ENCODE measurements at regions not wholly inside any gene's neighbourhood (a gene's known extent, or its start where the extent isn't known, plus 50 kb on each side); places are given as distances from the start of the nearest gene placed in this dataset.

- Histone ChIP-seq H3K27me3 (ENCODE audit: control insufficient read depth in 1 of 2, insufficient read depth in 1 of 2, low read length in 2 of 2) (no peaks in the 10 kb centered on the region), H2AK5ac (ENCODE audit: low read length, severe bottlenecking) (no peak overlapping the region), H3K9ac (ENCODE audit: low read length) (no peak overlapping the region), H2BK120ac (ENCODE audit: low read depth, low read length) (no peak overlapping the region), H2BK5ac (ENCODE audit: low read depth, low read length, poor library complexity, severe bottlenecking) (no peak overlapping the region), H3K4me1 (ENCODE audit: control insufficient read depth, insufficient read depth, low read depth, low read length) (no peaks in the 10 kb centered on the region), H3K79me1 (replicated peaks; ENCODE audit: low read length, poor library complexity, severe bottlenecking) (no peaks in the 10 kb centered on the region), H3K23ac (ENCODE audit: low read length in 2 of 2) (no peak overlapping the region), H2BK12ac (ENCODE audit: low read length in 2 of 2) (no peak overlapping the region), H3K36me3 (ENCODE audit: control insufficient read depth in 1 of 2, insufficient read depth in 2 of 2, low read depth in 1 of 2, low read length in 2 of 2) (no peaks in the 10 kb centered on the region), H2AFZ (ENCODE audit: low read depth, low read length) (no peak overlapping the region), H3K18ac (ENCODE audit: low read depth in 1 of 2, low read length in 2 of 2) (no peak overlapping the region), H4K91ac (ENCODE audit: low read length) (no peak overlapping the region), H3K4me2 (ENCODE audit: low read length, poor library complexity, severe bottlenecking) (no peak overlapping the region), H3K14ac (ENCODE audit: low read length in 2 of 2) (no peak overlapping the region), H2BK15ac (ENCODE audit: low read depth, poor library complexity, severe bottlenecking) (no peak overlapping the region), H3K4me3 (ENCODE audit: insufficient read depth in 1 of 2, low read depth in 1 of 2, low read length in 2 of 2) (no peak overlapping the region), H4K8ac (ENCODE audit: low read length) (no peak overlapping the region), H3K9me3 (ENCODE audit: control insufficient read depth, low read length) (peaks cover 3% of the 10 kb centered on the region), H3K27ac (ENCODE audit: low read length, poor library complexity, severe bottlenecking) (no peak overlapping the region), H3K4ac (ENCODE audit: low read depth in 1 of 2, low read length in 2 of 2) (no peak overlapping the region)
- WGBS: 87% methylated on average over 3 of the region's 6 CpGs
- DNase-seq: no peak
These were observed 1824.2 kb upstream of the TENM3 start for GRCh38 chr4:180418819-180419531.

GRCh38 chr4:180422989-180423711 lies 1820.1 kb upstream of the TENM3 start:
- no peaks in the 10 kb centered on the region for H3K36me3 ChIP-seq (ENCODE audit: control insufficient read depth in 1 of 2, insufficient read depth in 2 of 2, low read depth in 1 of 2, low read length in 2 of 2)
- no peak overlapping the region for H3K4ac ChIP-seq (ENCODE audit: low read depth in 1 of 2, low read length in 2 of 2)
- WGBS: 85% methylated on average over 3 of the region's 5 CpGs
- H3K4me1 ChIP-seq (ENCODE audit: control insufficient read depth, insufficient read depth, low read depth, low read length): no peaks in the 10 kb centered on the region
- H2BK12ac ChIP-seq (ENCODE audit: low read length in 2 of 2): no peak overlapping the region
- no peak overlapping the region for H2AFZ ChIP-seq (ENCODE audit: low read depth, low read length)
- H3K9ac ChIP-seq (ENCODE audit: low read length): no peak overlapping the region
- no peaks in the 10 kb centered on the region for H3K79me1 ChIP-seq (replicated peaks; ENCODE audit: low read length, poor library complexity, severe bottlenecking)
- no peak overlapping the region for H3K14ac ChIP-seq (ENCODE audit: low read length in 2 of 2)
- H3K23ac ChIP-seq (ENCODE audit: low read length in 2 of 2): no peak overlapping the region
- H2BK5ac ChIP-seq (ENCODE audit: low read depth, low read length, poor library complexity, severe bottlenecking): no peak overlapping the region
- no peak overlapping the region for H2AK5ac ChIP-seq (ENCODE audit: low read length, severe bottlenecking)
- no peak overlapping the region for H4K8ac ChIP-seq (ENCODE audit: low read length)
- no peak overlapping the region for H2BK15ac ChIP-seq (ENCODE audit: low read depth, poor library complexity, severe bottlenecking)
- H3K27me3 ChIP-seq (ENCODE audit: control insufficient read depth in 1 of 2, insufficient read depth in 1 of 2, low read length in 2 of 2): no peaks in the 10 kb centered on the region
- no peak overlapping the region for H3K27ac ChIP-seq (ENCODE audit: low read length, poor library complexity, severe bottlenecking)
- H3K9me3 ChIP-seq (ENCODE audit: control insufficient read depth, low read length): peaks cover 3% of the 10 kb centered on the region
- H3K18ac ChIP-seq (ENCODE audit: low read depth in 1 of 2, low read length in 2 of 2): no peak overlapping the region
- no peak overlapping the region for H3K4me2 ChIP-seq (ENCODE audit: low read length, poor library complexity, severe bottlenecking)
- no peak overlapping the region for H3K4me3 ChIP-seq (ENCODE audit: insufficient read depth in 1 of 2, low read depth in 1 of 2, low read length in 2 of 2)
- H4K91ac ChIP-seq (ENCODE audit: low read length): no peak overlapping the region
- H2BK120ac ChIP-seq (ENCODE audit: low read depth, low read length): no peak overlapping the region
- DNase-seq: no peak

GRCh38 chr4:180423712-180424057 lies 1819.5 kb upstream of the TENM3 start:
- Histone ChIP-seq H3K4me2 (ENCODE audit: low read length, poor library complexity, severe bottlenecking) (no peak overlapping the region), H4K8ac (ENCODE audit: low read length) (no peak overlapping the region), H3K4me3 (ENCODE audit: insufficient read depth in 1 of 2, low read depth in 1 of 2, low read length in 2 of 2) (no peak overlapping the region), H3K9ac (ENCODE audit: low read length) (no peak overlapping the region), H3K27me3 (ENCODE audit: control insufficient read depth in 1 of 2, insufficient read depth in 1 of 2, low read length in 2 of 2) (no peaks in the 10 kb centered on the region), H2AFZ (ENCODE audit: low read depth, low read length) (no peak overlapping the region), H2BK120ac (ENCODE audit: low read depth, low read length) (no peak overlapping the region), H2AK5ac (ENCODE audit: low read length, severe bottlenecking) (no peak overlapping the region), H3K18ac (ENCODE audit: low read depth in 1 of 2, low read length in 2 of 2) (no peak overlapping the region), H3K36me3 (ENCODE audit: control insufficient read depth in 1 of 2, insufficient read depth in 2 of 2, low read depth in 1 of 2, low read length in 2 of 2) (no peaks in the 10 kb centered on the region), H3K4me1 (ENCODE audit: control insufficient read depth, insufficient read depth, low read depth, low read length) (no peaks in the 10 kb centered on the region), H2BK15ac (ENCODE audit: low read depth, poor library complexity, severe bottlenecking) (no peak overlapping the region), H2BK5ac (ENCODE audit: low read depth, low read length, poor library complexity, severe bottlenecking) (no peak overlapping the region), H3K27ac (ENCODE audit: low read length, poor library complexity, severe bottlenecking) (no peak overlapping the region), H3K9me3 (ENCODE audit: control insufficient read depth, low read length) (no peaks in the 10 kb centered on the region), H3K14ac (ENCODE audit: low read length in 2 of 2) (no peak overlapping the region), H3K23ac (ENCODE audit: low read length in 2 of 2) (no peak overlapping the region), H2BK12ac (ENCODE audit: low read length in 2 of 2) (no peak overlapping the region), H3K79me1 (replicated peaks; ENCODE audit: low read length, poor library complexity, severe bottlenecking) (no peaks in the 10 kb centered on the region), H3K4ac (ENCODE audit: low read depth in 1 of 2, low read length in 2 of 2) (no peak overlapping the region), H4K91ac (ENCODE audit: low read length) (no peak overlapping the region)
- 82% methylated on average over 3 of the region's 4 CpGs for WGBS
- no peak for DNase-seq

GRCh38 chr4:180426938-180427337 lies 1816.3 kb upstream of the TENM3 start:
- H3K27ac ChIP-seq (ENCODE audit: low read length, poor library complexity, severe bottlenecking): no peak overlapping the region
- H3K4me2 ChIP-seq (ENCODE audit: low read length, poor library complexity, severe bottlenecking): no peak overlapping the region
- H3K36me3 ChIP-seq (ENCODE audit: control insufficient read depth in 1 of 2, insufficient read depth in 2 of 2, low read depth in 1 of 2, low read length in 2 of 2): no peaks in the 10 kb centered on the region
- H3K9me3 ChIP-seq (ENCODE audit: control insufficient read depth, low read length): no peaks in the 10 kb centered on the region
- no peaks in the 10 kb centered on the region for H3K27me3 ChIP-seq (ENCODE audit: control insufficient read depth in 1 of 2, insufficient read depth in 1 of 2, low read length in 2 of 2)
- H2BK5ac ChIP-seq (ENCODE audit: low read depth, low read length, poor library complexity, severe bottlenecking): no peak overlapping the region
- H2BK15ac ChIP-seq (ENCODE audit: low read depth, poor library complexity, severe bottlenecking): no peak overlapping the region
- no peak overlapping the region for H3K4ac ChIP-seq (ENCODE audit: low read depth in 1 of 2, low read length in 2 of 2)
- no peak overlapping the region for H2BK12ac ChIP-seq (ENCODE audit: low read length in 2 of 2)
- no peak overlapping the region for H4K8ac ChIP-seq (ENCODE audit: low read length)
- no peak overlapping the region for H3K18ac ChIP-seq (ENCODE audit: low read depth in 1 of 2, low read length in 2 of 2)
- H3K4me1 ChIP-seq (ENCODE audit: control insufficient read depth, insufficient read depth, low read depth, low read length): no peaks in the 10 kb centered on the region
- H3K9ac ChIP-seq (ENCODE audit: low read length): no peak overlapping the region
- H3K14ac ChIP-seq (ENCODE audit: low read length in 2 of 2): no peak overlapping the region
- H2AK5ac ChIP-seq (ENCODE audit: low read length, severe bottlenecking): no peak overlapping the region
- H2AFZ ChIP-seq (ENCODE audit: low read depth, low read length): no peak overlapping the region
- H2BK120ac ChIP-seq (ENCODE audit: low read depth, low read length): no peak overlapping the region
- no peak overlapping the region for H4K91ac ChIP-seq (ENCODE audit: low read length)
- H3K23ac ChIP-seq (ENCODE audit: low read length in 2 of 2): no peak overlapping the region
- no peak overlapping the region for H3K4me3 ChIP-seq (ENCODE audit: insufficient read depth in 1 of 2, low read depth in 1 of 2, low read length in 2 of 2)
- no peak for DNase-seq
- no peaks in the 10 kb centered on the region for H3K79me1 ChIP-seq (replicated peaks; ENCODE audit: low read length, poor library complexity, severe bottlenecking)
- 87% methylated on average over 3 of the region's 3 CpGs for WGBS

Data from mesenchymal stem cell (in vitro differentiated cells and primary cell).